ENCODE measurements at regions not wholly inside any gene's neighbourhood (a gene's known extent, or its start where the extent isn't known, plus 50 kb on each side); places are given as distances from the start of the nearest gene placed in this dataset.

DNA sequence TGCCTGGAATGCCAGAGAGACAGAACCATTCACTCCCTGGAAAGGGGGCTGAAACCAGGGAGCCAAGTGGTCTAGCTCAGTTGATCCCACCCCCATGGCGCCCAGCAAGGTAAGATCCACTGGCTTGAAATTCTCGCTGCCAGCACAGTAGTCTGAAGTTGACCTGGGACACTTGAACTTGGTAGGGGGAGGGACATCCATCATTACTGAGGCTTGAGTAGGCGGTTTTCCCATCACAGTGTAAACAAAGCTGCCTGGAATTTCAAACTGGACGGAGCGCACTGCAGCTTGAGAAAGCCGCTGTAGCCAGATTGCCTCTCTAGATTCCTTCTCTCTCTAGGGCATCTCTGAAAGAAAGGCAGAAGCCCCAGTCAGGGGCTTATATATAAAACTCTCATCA lies 310.7 kb upstream of the DPPA4 start:
- H3K36me3 ChIP-seq (ENCODE audit: insufficient read depth, low read length): no peaks in the 10 kb centered on the region
- BruUV-seq (replicated peaks): no TSS peak
- ChIA-PET CTCF (ENCODE audit: unreplicated experiment) (no interaction called here), POLR2A (interaction anchor here (0.9 kb wide), 1 partner anchor 27 kb away, joined by 5 read pairs; no protein-coding TSS in a partner anchor)
- no peaks in the 10 kb centered on the region for H4K20me1 ChIP-seq (ENCODE audit: insufficient read depth, low read length)
- H3K4me2 ChIP-seq (ENCODE audit: low read length): no peak overlapping the region
- intact Hi-C loops (cut with micrococcal nuclease; ENCODE audit: unreplicated experiment): no loop called here
- DNase-seq (ENCODE audit: low spot score): no peak
- H3K4me1 ChIP-seq (ENCODE audit: insufficient read depth, low read length, poor library complexity, severe bottlenecking): no peaks in the 10 kb centered on the region
- no peak overlapping the region for H2AFZ ChIP-seq (ENCODE audit: low read length)
- H3K9me3 ChIP-seq (ENCODE audit: low read length): no peaks in the 10 kb centered on the region
- no peaks in the 10 kb centered on the region for H3K9me2 ChIP-seq (ENCODE audit: insufficient read depth, low read length)
- H3K4me3 ChIP-seq (ENCODE audit: low read depth, low read length, poor library complexity, severe bottlenecking): no peak overlapping the region
- no peak for TF ChIP-seq EZH2phosphoT487 (IDR thresholded peaks at IDR 0.05; ENCODE audit: borderline replicate concordance, low read depth, low read length)
- TF ChIP-seq, protein P1, sequence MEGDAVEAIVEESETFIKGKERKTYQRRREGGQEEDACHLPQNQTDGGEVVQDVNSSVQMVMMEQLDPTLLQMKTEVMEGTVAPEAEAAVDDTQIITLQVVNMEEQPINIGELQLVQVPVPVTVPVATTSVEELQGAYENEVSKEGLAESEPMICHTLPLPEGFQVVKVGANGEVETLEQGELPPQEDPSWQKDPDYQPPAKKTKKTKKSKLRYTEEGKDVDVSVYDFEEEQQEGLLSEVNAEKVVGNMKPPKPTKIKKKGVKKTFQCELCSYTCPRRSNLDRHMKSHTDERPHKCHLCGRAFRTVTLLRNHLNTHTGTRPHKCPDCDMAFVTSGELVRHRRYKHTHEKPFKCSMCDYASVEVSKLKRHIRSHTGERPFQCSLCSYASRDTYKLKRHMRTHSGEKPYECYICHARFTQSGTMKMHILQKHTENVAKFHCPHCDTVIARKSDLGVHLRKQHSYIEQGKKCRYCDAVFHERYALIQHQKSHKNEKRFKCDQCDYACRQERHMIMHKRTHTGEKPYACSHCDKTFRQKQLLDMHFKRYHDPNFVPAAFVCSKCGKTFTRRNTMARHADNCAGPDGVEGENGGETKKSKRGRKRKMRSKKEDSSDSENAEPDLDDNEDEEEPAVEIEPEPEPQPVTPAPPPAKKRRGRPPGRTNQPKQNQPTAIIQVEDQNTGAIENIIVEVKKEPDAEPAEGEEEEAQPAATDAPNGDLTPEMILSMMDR (conservative IDR thresholded peaks at IDR 0.05; ENCODE audit: low read length): no peak
- no peaks in the 10 kb centered on the region for H3K79me2 ChIP-seq (ENCODE audit: insufficient read depth, low read depth, low read length)
- H3K27ac ChIP-seq (ENCODE audit: low read depth, low read length, poor library complexity, severe bottlenecking): no peak overlapping the region

DNA sequence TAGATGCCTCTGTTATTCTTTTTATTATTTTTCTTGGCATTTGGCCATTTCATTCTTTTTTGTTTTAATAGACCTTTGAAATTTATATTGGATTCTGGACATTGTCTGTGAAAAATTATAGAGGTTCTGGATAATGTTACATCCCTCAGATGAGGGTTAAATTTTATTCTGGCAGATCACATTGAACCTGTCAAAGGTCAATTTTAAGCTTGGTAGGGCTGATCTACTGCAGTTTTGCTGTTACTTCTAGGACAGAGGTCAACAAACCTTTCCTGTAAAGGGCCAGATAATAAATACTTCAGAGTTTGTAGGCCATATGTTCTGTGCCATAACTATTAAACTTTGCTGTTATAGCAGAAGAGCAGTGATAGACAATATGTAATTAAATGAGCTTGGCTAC lies 318.9 kb upstream of the DPPA4 start:
- Histone ChIP-seq H3K9me2 (ENCODE audit: insufficient read depth, low read length) (no peaks in the 10 kb centered on the region), H3K79me2 (ENCODE audit: insufficient read depth, low read depth, low read length) (no peaks in the 10 kb centered on the region), H3K4me1 (ENCODE audit: insufficient read depth, low read length, poor library complexity, severe bottlenecking) (no peaks in the 10 kb centered on the region), H2AFZ (ENCODE audit: low read length) (no peak overlapping the region), H4K20me1 (ENCODE audit: insufficient read depth, low read length) (no peaks in the 10 kb centered on the region), H3K36me3 (ENCODE audit: insufficient read depth, low read length) (no peaks in the 10 kb centered on the region), H3K4me3 (ENCODE audit: low read depth, low read length, poor library complexity, severe bottlenecking) (no peak overlapping the region), H3K9me3 (ENCODE audit: low read length) (no peaks in the 10 kb centered on the region), H3K27ac (ENCODE audit: low read depth, low read length, poor library complexity, severe bottlenecking) (no peak overlapping the region), H3K4me2 (ENCODE audit: low read length) (no peak overlapping the region)
- no peak for DNase-seq (ENCODE audit: low spot score)
- ChIA-PET POLR2A (interaction anchor here (0.6 kb wide), 1 partner anchor 306 kb away, joined by 5 read pairs; no protein-coding TSS in a partner anchor), CTCF (ENCODE audit: unreplicated experiment) (no interaction called here)
- TF ChIP-seq, protein P1 (conservative IDR thresholded peaks at IDR 0.05; ENCODE audit: low read length): no peak
- TF ChIP-seq EZH2phosphoT487 (IDR thresholded peaks at IDR 0.05; ENCODE audit: borderline replicate concordance, low read depth, low read length): no peak
- intact Hi-C loops (cut with micrococcal nuclease; ENCODE audit: unreplicated experiment): no loop called here
- BruUV-seq (replicated peaks): no TSS peak

DNA sequence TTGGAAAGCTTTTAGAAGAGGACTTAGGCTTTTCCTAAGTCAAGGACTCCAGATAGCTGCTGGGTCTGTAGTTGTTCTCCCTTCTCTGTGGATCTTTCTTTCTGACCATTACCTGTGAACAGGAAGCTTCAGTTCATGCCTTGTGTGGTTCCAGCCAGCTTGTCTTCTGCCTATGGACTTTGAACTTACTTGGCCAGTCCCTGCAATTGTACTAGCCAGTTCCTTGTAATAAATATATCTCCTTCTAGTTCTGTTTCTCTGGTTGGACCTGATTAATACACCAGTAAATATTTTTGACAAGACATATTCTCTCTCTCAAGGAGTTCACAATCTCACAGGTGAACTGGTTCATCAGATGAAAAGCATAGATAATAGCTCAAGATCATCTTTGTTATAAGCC lies 341.3 kb upstream of the DPPA4 start:
- Histone ChIP-seq H3K27ac (ENCODE audit: low read depth, low read length, poor library complexity, severe bottlenecking) (no peak overlapping the region), H3K4me2 (ENCODE audit: low read length) (no peak overlapping the region), H3K36me3 (ENCODE audit: insufficient read depth, low read length) (no peaks in the 10 kb centered on the region), H3K9me2 (ENCODE audit: insufficient read depth, low read length) (no peaks in the 10 kb centered on the region), H3K79me2 (ENCODE audit: insufficient read depth, low read depth, low read length) (no peaks in the 10 kb centered on the region), H3K4me1 (ENCODE audit: insufficient read depth, low read length, poor library complexity, severe bottlenecking) (no peaks in the 10 kb centered on the region), H4K20me1 (ENCODE audit: insufficient read depth, low read length) (no peaks in the 10 kb centered on the region), H2AFZ (ENCODE audit: low read length) (no peak overlapping the region), H3K9me3 (ENCODE audit: low read length) (no peaks in the 10 kb centered on the region), H3K4me3 (ENCODE audit: low read depth, low read length, poor library complexity, severe bottlenecking) (no peak overlapping the region)
- BruUV-seq (replicated peaks): no TSS peak
- ChIA-PET CTCF (ENCODE audit: unreplicated experiment) (no interaction called here), POLR2A (interaction anchor here (0.6 to 0.8 kb wide), 2 partner anchors 16 to 1530 kb away, joined by 3 read pairs; no protein-coding TSS in a partner anchor)
- intact Hi-C loops (cut with micrococcal nuclease; ENCODE audit: unreplicated experiment): no loop called here
- no peak for DNase-seq (ENCODE audit: low spot score)
- no peak for TF ChIP-seq EZH2phosphoT487 (IDR thresholded peaks at IDR 0.05; ENCODE audit: borderline replicate concordance, low read depth, low read length)
- TF ChIP-seq, protein P1 (conservative IDR thresholded peaks at IDR 0.05; ENCODE audit: low read length): no peak
